HG03571 (cell line): ENCODE measurements at regions not wholly inside any gene's neighbourhood (a gene's known extent, or its start where the extent isn't known, plus 50 kb on each side); places are given as distances from the start of the nearest gene placed in this dataset.
"Not testable (repeated sequence)": the region's sequence is repeated elsewhere in the genome, so short reads cannot be mapped to it uniquely, and the experiment has no call there.

ENCODE experiments used
- ATAC-seq: cut with Tn5 transposase; IDR thresholded peaks from one replicate; pipeline ENCODE4 v1.9.1; 2021; ENCODE audit not compliant: unreplicated experiment

DNA sequence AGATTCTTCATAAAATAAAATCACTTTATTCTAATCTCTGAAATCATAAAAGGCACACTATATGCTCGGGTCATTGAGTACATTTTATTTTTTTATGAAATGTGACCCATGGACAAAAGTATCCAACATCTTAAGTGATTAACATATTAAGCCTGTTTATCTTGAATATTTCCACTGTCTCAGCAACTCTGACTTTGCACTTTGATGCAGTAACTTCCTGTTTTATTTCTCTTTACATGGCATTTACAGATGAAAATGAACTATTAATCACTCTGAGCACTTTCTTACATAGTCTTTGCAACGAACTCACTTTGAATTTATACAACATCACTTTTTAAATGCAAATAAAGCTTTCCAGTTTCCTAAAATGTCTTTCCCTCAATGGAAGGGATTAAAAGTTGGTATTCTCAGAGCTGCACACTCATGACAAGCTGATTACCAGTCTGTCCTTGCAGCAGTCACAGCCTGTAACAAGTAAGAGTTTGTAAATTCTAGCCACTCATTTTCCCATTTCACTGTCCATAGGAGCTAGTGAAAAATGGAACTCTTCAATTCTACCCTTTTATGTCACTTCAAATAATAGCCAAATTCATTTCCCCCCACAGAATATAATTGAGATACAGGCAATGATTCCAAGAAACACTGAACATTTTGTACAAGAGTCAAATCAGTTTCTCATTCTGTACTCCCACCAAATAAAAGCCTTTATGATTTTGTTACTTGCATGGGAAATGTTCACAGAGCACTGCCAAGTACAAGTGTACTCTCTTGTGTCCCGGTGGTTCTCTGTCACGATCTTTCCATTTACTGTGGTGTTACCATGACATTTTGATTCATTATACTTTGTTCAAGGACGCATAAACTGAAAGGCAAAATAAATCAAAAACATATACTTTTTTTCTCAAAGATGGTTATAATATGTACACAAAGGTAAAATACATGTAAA, 1968.9 kb downstream of the PCDH9 start:
- ATAC-seq, result no peak

DNA sequence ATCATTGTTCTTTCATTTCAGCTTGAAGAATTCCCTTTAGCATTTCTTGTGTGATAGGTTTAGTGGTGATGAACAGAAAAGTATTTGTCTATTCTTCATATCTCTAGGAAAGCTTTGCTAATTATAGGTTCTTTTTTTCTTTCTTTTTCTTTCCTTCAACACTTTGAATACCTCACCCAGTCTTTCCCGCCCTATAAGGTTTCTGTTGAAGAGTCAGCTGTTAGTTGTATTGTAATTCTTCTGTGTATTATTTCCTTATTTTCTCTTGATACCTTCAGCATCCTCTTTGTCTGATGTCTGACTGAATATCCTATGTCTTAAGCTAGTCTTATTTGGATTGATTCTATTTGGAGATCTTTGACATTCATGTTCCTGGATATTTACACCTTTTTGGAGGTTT, 1989.4 kb downstream of the PCDH9 start:
- no peak for ATAC-seq

DNA sequence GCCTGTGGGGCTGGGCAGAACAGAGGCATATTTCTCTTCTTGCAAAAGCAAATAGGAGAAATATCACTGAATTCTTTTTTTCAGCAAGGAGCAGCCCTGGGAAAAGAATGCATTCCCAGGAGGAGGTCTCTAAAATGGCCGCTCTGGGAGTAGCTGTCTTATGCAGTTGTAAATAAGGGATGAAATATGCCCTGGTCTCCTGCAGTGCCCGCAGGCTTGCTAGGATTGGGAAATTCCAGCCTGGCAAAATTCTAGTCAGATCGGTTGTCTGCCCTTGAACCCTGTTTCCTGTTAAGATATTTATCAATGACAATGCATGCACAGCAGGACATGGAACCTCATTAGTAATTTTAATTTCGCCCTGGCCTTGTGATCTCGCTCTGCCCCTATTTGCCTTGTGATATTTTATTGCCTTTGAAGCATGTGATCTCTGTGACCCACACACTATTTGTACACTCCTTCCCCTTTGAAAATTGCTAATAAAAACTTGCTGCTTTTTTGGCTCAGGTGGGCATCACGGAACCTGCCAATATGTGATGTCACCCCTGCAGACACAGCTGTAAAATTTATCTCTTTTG, 1993.2 kb downstream of the PCDH9 start:
- no peak for ATAC-seq

DNA sequence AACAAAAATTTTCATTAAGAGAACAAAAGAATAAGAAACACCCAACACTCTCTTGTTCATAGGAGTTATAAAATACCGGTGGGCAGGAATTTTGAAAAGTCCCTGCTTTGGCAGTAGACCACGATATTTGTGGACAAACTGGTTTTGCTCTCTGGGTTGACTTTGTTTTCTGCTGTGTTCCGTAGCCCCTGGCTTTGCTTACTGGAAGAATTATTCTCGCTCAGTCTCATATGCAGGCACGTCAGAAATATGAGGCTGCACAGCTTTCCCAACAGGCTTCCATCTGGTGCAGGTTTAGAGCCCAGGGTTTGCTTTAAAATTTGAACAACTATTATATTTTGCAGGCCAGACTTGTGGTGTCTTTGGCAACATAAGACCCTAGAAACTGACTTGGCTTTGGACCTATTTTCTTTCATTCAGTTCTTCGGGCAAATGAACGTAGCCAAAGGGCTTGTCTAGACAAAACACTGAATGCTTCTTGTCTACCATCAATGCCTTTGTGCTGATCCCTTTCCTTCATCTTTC, 2012.6 kb downstream of the PCDH9 start:
- ATAC-seq, result no peak

DNA sequence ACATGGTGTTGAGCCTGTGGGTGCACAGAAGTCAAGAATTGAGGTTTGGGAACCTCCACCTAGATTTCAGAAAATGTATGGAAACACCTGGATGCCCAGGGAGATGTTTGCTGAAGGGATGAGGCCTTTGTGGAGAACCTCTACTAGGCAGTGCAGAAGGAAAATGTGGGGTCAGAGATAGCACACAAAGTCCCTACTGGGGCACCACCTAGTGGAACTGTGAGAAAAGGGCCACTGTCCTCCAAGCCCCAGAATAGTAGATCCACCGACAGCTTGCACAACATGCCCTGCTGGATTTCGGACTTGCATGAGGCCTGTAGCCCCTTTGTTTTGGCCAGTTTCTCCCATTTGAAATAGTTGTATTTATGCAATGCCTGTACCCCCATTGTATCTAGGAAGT, 2027.3 kb downstream of the PCDH9 start:
- not testable (repeated sequence) for ATAC-seq

DNA sequence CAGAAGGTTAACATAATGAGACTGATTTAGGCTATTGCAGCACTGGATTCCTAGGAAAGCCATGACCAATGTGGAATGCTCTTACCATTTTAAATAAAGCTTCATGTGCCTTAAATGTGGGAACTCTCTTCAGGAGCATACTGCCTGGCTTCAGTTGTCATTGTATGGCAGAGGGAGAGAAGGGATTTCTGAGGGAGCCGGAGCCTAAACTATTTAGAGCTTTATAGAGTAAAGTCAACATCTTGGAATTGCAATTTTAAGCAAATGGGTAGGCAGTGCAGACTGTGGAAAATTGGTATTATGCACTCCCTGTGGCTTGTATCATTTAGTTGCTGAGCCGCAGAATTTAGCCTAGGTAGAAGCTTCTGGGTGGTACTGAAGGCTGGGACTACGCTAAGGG, 2041.4 kb downstream of the PCDH9 start:
- no peak for ATAC-seq

DNA sequence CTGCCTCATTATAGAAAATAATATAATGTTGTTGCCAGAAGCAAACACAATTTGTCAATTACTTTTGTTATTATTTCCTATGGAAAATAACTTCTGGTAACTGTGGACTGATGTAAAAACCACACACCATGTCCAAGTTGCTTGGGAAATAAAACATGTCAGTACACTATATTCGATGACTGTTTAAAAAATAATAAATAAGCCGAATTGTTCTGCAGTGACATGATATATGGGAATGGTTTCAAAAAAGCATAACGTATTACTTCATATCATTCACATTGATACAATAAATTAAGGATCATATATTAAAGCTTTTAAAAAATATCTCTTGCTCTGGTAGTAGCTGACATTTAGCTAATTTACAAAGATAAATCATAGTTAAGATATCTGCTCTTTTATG, 2062.1 kb downstream of the PCDH9 start:
- no peak for ATAC-seq

DNA sequence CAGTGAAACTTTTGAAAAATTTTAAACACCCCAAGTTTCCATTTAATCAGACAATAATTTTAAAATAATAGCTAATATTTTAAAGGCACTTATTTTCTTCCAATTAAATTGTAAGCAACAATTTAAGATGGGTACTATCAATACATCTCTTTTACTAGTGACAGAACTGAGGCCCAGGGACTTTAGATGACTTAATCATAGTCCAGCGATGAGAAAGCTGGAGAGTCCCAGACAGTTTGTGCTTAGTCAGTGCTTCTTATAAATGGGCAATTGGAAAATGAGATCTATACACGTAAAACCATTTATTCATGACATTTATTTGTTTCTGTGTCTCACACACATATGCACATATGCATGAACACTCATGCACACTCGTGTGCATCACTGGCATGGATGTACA, 2063.5 kb downstream of the PCDH9 start:
- ATAC-seq, result no peak

DNA sequence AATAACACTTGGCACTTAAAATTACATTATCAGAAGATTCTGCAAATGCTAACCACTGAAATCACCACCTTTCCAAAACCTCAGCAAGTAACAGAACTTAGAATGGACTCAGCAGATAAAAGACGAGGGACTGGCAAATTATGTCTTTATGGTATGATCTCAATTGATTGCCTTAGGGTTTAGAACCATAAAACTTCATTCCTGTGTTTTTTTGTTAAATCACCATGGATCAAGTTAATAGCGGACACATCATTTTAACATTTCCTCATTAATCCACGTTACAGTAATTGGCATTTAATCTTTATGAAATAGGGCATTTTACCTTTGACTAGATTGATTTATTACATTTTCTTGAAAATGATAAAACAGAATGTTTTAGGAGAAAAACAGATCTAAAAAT, 2070.3 kb downstream of the PCDH9 start:
- no peak for ATAC-seq

DNA sequence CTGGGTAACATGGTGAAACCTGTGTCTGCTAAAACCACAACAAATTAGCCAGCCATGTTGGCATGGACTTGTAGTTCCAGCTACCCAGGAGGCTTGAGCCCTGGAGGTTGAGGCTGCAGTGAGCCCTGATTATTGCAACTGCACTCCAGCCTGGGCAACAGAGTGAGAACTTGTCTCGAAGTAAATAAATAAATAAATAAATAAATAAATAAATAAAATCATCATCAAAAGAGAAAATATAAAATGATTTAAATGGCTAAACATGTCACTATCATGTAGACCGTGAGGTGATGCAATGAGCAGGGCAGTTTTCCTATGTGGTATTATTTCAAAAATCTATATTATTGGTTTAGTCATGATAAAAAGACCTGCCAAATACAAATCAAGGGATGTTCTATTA, 2074.3 kb downstream of the PCDH9 start:
- ATAC-seq, result no peak

DNA sequence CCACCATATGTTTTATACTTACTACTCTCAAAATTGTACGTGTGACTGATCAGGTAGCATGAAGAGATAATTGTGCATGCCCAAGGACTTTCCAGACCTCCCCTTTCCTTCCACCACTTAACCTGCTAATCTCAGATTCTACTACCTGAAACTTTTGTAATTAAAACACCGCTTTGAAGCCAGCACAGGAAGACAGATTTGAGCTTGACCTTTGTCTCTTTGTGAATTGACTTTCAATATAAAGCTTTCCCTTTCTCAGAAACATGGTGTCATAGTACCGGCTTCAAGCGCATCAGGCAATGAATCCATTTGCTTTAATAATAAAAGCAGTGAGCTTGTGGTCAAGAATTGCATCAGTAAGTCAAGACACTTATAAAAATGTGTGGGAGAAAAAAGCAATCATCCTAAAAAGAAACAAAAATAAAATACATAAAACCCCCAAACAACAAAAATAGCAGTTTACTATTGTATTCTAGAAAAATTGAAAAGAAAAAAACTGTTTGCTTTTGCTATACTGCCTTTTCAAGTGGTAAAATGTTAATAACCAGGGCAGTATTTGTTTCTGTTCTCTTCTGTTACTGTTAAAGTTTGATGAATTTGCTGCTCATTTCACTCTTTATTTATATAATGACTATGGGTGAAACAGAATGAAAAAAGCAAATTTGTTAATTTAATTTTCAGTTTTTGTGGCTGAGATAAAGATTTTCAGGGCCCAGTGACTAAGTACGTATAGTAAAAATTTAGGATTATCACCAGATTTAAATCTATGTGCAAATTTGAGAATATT, 2075.3 kb downstream of the PCDH9 start:
- no peak for ATAC-seq

DNA sequence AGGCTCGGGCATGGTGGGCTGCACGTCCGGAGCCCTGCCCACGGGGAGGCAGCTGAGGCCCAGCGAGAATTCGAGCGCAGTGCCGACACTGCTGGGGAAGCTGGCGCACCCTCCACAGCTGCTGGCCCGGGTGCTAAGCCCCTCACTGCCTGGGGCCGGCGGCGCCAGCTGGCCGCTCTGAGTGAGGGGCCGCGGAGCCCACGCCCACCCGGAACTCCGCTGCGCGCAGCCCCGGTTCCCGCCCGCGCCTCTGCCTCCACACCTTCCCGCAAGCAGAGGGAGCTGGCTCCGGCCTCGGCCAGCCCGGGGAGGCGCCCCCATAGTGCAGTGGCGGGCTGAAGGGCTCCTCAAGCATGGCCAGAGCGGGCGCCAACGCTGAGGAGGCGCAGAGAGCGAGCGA, 2080.4 kb downstream of the PCDH9 start:
- ATAC-seq, result no peak

DNA sequence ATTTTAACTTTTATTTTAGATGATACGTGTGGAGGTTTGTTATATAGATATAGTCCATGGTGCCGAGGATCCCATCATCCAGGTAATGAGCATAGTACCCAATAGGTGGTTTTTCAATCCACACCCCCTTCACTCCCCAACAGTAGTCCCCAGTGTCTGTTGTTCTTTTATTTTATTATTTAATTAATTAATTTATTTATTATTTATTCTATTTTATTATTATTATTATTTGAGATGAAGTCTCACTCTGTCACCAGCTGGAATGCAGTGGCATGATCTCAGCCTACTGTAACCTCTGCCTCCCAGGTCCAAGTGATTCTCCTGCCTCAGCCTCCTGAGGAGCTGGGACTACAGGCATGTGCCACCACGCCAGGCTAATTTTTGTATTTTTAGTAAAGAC, 2086.2 kb downstream of the PCDH9 start:
- no peak for ATAC-seq

DNA sequence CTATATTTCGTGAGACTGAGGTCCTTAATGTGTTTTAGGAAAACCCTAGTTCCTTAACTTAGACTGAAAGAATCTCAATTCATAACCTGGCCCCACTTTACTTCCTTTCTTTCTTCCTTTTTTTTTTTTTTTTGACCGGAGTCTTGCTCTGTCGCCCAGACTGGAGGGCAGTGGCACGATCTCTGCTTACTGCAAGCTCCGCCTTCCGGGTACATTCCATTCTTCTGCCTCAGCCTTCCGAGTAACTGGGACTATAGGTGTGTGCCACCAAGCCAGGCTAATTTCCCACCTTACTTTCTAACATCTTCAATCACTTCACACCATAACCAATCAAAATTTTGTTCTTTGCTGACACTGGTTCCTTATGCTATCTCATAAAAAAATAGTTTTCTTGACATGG, 2097.0 kb downstream of the PCDH9 start:
- ATAC-seq, result no peak

DNA sequence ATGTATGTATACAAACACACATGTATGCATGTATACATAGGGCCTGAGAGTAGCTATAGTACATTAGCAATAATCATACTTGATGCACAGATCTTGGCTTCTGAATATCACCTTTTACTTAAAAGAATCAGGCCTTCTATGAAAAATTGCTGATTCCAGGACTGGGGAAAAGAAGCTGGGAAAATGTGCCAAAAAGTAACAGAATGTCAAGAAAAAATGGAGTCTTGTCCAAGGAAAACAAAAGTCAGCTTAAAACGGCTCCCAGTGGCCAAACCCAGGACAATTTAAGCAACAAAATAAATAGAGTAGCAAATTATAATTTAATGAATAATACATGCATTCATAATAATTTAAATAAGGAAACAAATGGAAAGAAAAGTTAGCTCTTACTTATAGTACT, 2104.9 kb downstream of the PCDH9 start:
- no peak for ATAC-seq

DNA sequence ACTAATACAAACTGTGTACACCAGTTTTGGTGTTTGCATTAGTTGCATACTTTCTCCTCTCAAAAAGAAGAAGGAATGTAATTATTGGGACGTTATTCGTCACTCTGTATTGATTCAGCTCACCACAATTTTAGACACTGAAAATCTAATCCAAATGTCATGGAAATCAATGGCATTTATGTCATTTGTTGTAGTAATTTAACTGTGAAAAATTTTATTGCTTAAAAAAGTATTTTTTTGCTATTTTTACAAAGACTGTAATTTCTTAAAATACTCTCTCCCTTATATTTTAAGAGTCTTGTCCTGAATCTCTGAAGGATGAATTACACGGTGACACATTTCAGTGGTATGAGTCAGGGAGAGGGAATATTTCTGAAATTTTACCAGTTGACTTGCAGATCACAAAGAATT, 2117.6 kb downstream of the PCDH9 start:
- no peak for ATAC-seq

DNA sequence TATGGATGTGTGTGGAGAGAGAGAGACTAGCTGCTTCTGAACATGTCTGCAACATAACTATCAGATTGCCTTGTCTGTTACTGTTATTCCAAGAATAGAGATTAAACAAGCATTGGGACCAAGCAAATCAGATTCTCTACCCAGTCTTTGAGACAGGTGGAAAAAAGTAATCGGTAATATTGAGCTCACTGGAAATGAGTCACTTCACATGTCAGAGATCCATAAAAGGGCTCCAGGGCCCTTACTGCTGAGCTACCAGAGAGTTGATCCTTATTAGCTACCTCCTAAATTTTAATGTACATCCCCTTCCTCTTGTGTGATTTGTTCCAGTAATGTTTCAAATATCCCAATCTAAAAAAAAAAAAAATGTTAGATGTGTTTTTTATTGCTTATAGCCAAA, 2118.0 kb downstream of the PCDH9 start:
- ATAC-seq, result no peak

DNA sequence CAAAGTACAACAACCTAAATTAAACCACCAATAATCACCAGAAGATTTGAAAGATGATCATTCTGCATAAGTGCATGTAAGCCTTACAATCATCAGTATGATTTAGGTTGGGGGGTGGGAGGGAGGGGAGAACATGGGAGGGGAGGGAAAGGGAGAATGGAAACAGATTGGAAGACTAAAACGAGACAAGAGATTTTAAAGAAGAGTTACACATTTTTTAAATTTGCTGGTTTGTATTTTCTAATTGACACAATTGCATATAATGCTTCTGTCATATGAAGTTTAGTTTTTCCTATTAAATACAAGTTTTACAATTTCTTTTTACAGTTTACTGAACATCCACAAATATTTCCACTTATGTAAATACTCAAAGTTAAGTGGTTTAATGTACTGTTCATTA, 2118.9 kb downstream of the PCDH9 start:
- no peak for ATAC-seq

DNA sequence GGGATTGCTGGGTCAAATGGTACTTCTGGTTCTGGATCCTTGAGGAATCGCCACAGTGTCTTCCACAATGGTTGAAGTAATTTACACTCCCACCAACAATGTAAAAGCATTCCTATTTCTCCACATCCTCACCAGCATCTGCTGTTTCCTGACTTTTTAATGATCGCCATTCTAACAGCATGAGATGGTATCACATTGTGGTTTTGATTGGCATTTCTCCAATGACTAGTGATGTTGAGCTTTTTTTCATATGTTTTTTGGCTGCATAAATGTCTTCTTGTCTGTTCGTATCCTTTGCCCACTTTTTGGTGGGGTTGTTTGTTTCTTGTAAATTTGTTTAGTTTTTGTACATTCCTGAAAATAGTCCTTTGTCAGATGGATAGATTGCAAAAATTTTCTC, 2125.7 kb downstream of the PCDH9 start:
- not testable (repeated sequence) for ATAC-seq

DNA sequence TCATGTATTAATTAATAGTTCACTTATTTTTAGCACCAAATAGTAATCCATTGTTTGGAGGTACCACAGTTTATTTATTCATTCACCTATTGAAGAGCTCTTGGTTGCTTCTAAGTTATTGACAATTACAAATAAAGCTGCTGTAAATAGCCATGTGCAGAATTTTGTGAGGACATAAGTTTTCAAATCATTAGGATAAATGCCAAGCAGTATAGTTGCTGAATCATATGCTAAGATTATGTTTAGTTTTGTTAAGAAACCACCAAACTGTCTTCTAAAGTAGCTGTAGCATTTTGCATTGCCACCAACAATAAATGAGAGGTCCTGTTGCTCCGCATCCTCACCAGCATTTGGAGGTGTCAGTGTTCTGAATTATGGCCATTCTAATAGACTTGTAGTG, 2126.8 kb downstream of the PCDH9 start:
- no peak for ATAC-seq
